ENCODE measurements at regions not wholly inside any gene's neighbourhood (a gene's known extent, or its start where the extent isn't known, plus 50 kb on each side); places are given as distances from the start of the nearest gene placed in this dataset.

GRCh38 chr2:56685205-56685604 is 501.4 kb downstream of the CCDC85A start:
- TF ChIP-seq, protein P1, sequence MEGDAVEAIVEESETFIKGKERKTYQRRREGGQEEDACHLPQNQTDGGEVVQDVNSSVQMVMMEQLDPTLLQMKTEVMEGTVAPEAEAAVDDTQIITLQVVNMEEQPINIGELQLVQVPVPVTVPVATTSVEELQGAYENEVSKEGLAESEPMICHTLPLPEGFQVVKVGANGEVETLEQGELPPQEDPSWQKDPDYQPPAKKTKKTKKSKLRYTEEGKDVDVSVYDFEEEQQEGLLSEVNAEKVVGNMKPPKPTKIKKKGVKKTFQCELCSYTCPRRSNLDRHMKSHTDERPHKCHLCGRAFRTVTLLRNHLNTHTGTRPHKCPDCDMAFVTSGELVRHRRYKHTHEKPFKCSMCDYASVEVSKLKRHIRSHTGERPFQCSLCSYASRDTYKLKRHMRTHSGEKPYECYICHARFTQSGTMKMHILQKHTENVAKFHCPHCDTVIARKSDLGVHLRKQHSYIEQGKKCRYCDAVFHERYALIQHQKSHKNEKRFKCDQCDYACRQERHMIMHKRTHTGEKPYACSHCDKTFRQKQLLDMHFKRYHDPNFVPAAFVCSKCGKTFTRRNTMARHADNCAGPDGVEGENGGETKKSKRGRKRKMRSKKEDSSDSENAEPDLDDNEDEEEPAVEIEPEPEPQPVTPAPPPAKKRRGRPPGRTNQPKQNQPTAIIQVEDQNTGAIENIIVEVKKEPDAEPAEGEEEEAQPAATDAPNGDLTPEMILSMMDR (IDR thresholded peaks at IDR 0.05): no peak
- TF ChIP-seq POLR2A (IDR thresholded peaks at IDR 0.05): no peak
